AG09319 (cell line): ENCODE measurements at regions not wholly inside any gene's neighbourhood (a gene's known extent, or its start where the extent isn't known, plus 50 kb on each side); places are given as distances from the start of the nearest gene placed in this dataset.

Experiments
- DNase-seq: peaks from one replicate; pipeline ENCODE4 v3.0.0-alpha.2; 2010; ENCODE audit warnings: low read depth; ENCODE audit errors: extremely low read depth
- TF ChIP-seq, protein P1 (sequence below): IDR thresholded peaks from 2 replicates; pipeline ENCODE4 v1.5.1; 2011; ENCODE audit warnings: low read depth, mild to moderate bottlenecking, inconsistent platforms, low read length, moderate library complexity

DNA sequence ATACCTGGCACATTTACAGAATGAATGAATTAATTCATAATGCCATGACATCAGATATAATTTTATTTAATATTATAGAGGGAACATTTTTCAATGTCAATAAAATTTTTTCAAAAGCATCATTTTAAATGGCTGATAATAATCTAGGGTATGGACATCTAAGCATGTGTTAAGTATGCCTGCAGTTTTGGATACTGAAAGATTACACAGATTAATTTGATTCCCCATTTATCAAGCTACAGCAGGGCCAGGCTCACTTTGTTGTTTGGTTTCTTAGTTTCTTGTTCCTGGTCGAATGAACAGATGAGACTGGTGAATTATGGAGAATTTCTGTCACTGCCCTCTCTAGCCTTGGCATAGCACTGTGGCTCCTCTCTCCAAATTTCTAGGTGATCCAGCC, 72.4 kb upstream of the E2F8 start:
- no peak for DNase-seq
- TF ChIP-seq, protein P1, sequence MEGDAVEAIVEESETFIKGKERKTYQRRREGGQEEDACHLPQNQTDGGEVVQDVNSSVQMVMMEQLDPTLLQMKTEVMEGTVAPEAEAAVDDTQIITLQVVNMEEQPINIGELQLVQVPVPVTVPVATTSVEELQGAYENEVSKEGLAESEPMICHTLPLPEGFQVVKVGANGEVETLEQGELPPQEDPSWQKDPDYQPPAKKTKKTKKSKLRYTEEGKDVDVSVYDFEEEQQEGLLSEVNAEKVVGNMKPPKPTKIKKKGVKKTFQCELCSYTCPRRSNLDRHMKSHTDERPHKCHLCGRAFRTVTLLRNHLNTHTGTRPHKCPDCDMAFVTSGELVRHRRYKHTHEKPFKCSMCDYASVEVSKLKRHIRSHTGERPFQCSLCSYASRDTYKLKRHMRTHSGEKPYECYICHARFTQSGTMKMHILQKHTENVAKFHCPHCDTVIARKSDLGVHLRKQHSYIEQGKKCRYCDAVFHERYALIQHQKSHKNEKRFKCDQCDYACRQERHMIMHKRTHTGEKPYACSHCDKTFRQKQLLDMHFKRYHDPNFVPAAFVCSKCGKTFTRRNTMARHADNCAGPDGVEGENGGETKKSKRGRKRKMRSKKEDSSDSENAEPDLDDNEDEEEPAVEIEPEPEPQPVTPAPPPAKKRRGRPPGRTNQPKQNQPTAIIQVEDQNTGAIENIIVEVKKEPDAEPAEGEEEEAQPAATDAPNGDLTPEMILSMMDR = no peak

DNA sequence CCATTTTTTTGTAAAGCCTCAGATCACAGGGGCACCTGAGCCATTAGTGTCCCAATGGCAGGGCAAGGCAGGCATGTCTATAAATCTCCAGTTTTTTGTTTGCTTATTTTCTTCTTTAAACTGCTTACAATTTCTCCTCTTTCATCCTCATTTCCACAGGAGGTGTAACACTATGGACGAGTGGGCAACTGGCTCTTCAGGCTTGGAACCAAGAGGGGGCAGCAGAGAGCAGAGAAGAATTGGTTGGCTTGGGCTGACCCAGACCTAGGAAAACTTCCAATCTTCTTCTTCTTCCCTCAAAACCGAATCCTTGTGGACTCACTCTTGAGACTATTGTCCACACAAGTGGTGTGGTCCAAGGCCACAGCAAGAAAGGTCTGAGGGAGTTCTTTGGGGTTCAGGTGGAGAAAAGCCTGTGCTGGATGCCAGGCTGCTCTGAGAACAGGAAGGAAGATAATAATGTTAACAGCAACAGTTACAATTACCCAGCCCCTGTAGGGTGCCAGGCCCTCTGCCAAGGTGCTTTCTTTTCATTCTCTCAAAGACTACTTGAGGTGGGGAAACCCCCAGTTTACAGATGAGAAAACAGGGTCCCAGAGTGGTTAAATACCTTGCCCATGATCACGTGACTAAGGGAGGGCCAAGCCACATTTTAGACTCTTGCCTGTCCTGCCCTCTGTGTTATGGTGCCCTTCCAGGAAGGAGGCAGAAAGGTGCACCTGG, 70.7 kb upstream of the E2F8 start:
- TF ChIP-seq, protein P1 = peak; percentile 91
- peak; percentile 12 for DNase-seq

DNA sequence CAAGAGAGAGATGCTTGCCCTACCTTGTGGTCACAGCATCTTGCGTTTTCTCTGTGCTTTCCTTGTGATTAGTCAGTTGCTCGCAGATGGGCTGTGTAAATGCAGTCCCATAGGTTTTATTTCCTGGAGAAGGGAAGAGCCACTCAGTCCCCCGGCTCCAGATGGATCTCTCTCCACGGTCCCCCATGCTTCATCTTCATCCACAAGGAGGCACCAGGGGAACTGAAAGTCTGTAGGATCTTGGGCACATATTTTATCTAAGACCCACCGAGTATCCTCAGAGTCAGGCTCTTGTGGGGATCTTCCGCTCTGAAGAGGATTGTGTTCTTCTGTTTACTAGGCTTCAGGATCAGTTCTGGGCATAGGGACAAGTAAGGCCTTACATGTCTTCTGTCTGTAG, 66.8 kb upstream of the E2F8 start:
- TF ChIP-seq, protein P1 = no peak
- no peak for DNase-seq

DNA sequence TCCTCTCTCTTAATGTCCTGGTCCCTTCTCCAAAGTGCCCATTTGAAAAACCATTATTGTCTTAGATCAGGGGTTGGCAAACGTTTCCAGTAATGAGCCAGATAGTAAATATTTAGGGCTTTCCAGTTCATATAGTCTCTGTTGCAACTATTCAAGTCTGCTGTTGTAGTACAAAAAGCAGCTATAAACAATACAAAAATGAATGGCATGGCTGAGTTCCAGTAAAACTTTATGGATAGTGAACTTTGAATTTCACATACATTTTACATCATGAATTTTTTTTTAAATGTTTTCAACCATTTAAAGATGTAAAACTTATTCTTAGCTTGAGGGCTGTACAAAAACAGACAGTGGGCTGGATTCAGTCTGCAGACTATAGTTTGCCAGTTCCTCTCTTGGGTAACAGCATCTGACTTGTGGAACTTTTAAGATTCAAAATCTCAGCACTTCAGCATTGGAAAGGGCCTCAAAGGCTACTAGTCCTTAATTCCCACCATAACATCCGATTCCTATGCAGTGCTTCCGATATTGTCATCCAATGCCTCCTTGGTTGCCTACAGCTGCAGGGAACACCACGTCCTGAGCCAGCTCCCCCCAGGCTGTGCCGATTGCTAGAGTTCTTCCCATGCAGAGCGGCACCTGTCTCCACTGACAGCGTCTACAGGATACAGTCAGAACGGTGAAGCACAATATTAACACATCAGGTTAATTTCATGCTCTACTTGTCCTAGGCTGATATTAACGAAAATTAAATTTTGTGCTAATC, 65.6 kb upstream of the E2F8 start:
- no peak for DNase-seq
- TF ChIP-seq, protein P1 = no peak

DNA sequence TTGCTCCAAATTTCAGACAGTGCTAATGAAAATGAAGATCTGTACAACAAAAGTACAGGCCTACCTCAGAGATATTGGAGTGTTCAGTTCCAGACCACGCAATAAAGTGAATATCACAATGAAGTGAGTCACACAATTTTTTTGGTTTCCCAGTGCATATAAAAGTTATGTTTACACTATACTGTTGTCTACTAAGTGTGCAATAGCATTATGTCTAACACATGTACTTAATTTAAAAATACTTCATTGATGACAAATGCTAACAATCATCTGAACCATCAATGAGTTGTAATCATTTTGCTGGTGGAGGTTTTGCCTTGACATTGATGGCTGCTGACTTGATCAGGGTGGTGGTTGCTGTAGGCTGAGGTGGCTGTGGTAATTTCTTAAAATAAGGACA, 60.6 kb upstream of the E2F8 start:
- DNase-seq = no peak
- TF ChIP-seq, protein P1 = no peak

DNA sequence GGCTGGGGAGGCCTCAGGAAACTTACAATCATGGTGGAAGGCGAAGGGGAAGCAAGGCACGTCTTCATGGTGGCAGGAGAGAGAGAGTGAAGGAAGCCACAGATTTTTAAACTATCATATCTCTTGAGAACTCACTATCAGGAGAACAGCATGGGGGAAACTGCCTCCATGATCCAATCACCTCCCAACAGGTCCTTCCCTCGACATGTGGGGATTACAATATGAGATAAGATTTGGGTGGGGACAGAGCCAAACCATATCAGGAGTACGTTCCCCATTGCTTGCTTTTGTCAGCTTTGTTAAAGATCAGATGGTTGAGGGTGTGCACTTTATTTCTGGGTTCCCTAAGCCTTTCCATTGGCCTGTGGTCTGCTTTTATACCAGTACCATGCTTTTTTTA, 53.7 kb upstream of the E2F8 start:
- DNase-seq = no peak
- TF ChIP-seq, protein P1 = no peak

DNA sequence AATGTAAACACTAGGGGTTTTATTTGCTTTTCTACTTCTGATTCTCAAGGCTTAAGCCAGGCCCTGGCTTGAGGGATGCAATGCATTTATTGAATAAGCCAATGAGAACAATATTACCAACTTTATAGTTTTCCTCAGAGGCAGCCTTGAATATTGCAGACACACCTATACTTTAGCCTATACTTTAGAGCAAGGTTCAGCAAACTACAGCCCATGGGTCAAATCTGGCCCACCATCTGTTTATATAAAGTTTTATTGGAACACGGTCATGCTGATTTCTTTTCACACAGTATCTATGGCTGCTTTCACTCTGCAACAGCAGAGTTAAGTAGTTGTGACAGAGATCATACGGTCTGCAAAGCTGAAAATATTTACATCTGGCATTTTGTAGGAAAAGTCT, 50.3 kb upstream of the E2F8 start:
- DNase-seq = no peak
- TF ChIP-seq, protein P1 = no peak
